GM15510 (cell line): ENCODE measurements at regions not wholly inside any gene's neighbourhood (a gene's known extent, or its start where the extent isn't known, plus 50 kb on each side); places are given as distances from the start of the nearest gene placed in this dataset.

Source experiments
- POLR2A ChIP-seq: IDR thresholded peaks from 3 replicates; pipeline ENCODE4 v1.6.1; 2011; ENCODE audit warnings: borderline replicate concordance; ENCODE audit not compliant: insufficient read length; ENCODE audit errors: extremely low read depth

- no peak for TF ChIP-seq POLR2A
Observed at GRCh38 chr14:22384167-22384549, 204.9 kb downstream of the DAD1 start.

GRCh38 chr14:22383515-22384166, 205.4 kb downstream of the DAD1 start:
- TF ChIP-seq POLR2A: no peak

DNA sequence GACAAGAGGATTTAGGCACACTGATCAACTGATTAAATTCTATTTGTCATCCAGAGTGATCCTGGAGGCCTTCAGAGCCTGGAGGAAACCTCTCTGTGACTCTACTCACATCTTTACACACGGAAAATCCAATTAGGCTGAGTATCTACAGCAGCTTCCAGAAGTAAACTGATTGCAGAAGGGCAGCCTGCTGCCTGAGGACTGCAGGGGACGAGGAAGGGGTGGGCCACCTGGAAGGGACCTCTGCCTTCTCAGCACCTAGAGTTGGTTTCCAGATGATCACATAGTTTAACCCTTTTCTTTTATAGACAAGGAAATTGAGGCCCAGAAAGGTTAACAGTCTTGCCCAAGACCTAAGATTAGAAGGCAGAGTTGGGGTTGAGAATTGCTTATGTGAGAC, 206.1 kb downstream of the DAD1 start:
- TF ChIP-seq POLR2A: no peak

DNA sequence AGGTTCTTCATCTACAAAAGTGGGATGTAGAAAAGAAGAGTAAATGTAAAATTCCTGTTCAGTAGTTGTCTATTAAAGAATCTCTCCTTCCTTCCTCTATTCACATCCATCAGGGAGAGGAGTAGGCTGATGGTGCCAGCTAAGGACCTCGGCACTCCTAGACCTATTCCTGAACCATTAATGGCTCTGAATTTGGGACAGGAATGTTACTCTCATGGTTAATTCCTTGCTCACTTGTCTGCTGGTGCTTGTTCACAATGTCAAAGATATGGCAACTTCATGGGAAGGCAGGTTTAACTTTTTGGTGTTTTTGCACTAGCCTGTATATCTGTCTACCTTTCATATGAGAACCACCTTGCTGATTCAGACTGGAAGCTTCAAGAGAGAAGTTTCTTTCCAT, 206.6 kb downstream of the DAD1 start:
- no peak for TF ChIP-seq POLR2A

GRCh38 chr14:22381766-22382165, 207.3 kb downstream of the DAD1 start:
- no peak for TF ChIP-seq POLR2A

DNA sequence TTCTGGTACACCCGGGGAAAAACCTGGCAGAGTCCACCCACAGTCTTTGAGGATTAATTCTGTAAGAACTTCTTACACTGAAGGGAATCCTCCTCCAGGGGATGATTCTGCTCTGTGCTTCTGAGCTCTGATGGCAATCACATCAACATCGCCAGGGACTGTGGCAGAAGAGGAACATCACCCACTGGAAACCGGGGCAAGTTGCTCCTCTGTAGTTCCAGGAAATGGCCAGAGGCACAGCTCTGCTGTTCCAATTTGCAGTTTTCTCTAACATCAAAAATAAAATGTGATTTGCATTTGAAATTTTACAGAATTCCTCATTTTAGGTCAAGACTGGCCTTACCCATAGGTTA, 207.6 kb downstream of the DAD1 start:
- no peak for TF ChIP-seq POLR2A

- TF ChIP-seq POLR2A: no peak
Observed at GRCh38 chr14:22380571-22381407, 208.2 kb downstream of the DAD1 start.

DNA sequence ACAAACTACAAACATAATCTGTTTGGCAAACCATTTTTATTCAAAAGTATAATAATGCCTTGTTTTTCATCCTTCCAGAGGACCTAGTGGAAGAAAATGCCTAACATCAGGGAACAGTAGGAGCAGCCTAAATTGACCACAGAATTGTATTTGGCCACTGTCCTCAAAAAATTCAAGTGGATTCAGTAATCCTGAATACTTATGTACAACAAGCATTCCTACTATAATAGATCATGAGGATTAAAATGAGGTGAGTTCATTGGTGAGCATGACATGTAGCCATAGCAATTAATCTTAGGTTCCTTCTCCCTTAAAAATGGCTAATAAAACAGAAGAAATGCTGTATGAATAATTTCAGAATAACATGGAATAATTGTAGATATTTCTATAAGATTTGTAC, 209.3 kb downstream of the DAD1 start:
- no peak for TF ChIP-seq POLR2A

GRCh38 chr14:22378181-22378580, 210.8 kb downstream of the DAD1 start:
- no peak for TF ChIP-seq POLR2A

GRCh38 chr14:22375321-22375930, 213.6 kb downstream of the DAD1 start:
- TF ChIP-seq POLR2A: no peak

GRCh38 chr14:22370084-22370847, 218.8 kb downstream of the DAD1 start:
- no peak for TF ChIP-seq POLR2A

GRCh38 chr14:22358726-22359125, 230.3 kb downstream of the DAD1 start:
- TF ChIP-seq POLR2A: no peak

- TF ChIP-seq POLR2A: no peak
Observed at GRCh38 chr14:22344673-22345072, 244.4 kb downstream of the DAD1 start.

GRCh38 chr14:22341049-22341448, 248.0 kb downstream of the DAD1 start:
- TF ChIP-seq POLR2A: no peak
